KMS-11 (cell line): ENCODE measurements at regions not wholly inside any gene's neighbourhood (a gene's known extent, or its start where the extent isn't known, plus 50 kb on each side); places are given as distances from the start of the nearest gene placed in this dataset.

ENCODE experiments used
- H2AFZ ChIP-seq: fragments of 200-600 bp; sonication (generic); 2 replicates; pipeline ENCODE4 v1.6.1; 2016; ENCODE audit warnings: antibody characterized with exemption, mixed run types, low read depth
- H3K27ac ChIP-seq: fragments of 200-600 bp; sonication (generic); 2 replicates; pipeline ENCODE4 v1.6.1; 2016; ENCODE audit warnings: mild to moderate bottlenecking, mixed run types
- H3K27me3 ChIP-seq: fragments of 200-600 bp; sonication (generic); 2 replicates; pipeline ENCODE4 v1.6.1; 2017; ENCODE audit warnings: mild to moderate bottlenecking, low read depth, mixed run types, moderate library complexity; ENCODE audit not compliant: insufficient read depth
- H3K36me3 ChIP-seq: fragments of 200-600 bp; sonication (generic); 2 replicates; pipeline ENCODE4 v1.6.1; 2017; ENCODE audit warnings: mild to moderate bottlenecking, mixed run types; ENCODE audit not compliant: insufficient read depth
- H3K4me1 ChIP-seq: fragments of 200-600 bp; sonication (generic); 2 replicates; pipeline ENCODE4 v1.6.1; 2016; ENCODE audit warnings: mild to moderate bottlenecking, low read depth, mixed run types; ENCODE audit not compliant: poor library complexity, severe bottlenecking
- H3K4me2 ChIP-seq: fragments of 200-600 bp; sonication (generic); 2 replicates; pipeline ENCODE4 v1.7.0; 2016; ENCODE audit warnings: mild to moderate bottlenecking, mixed run types
- H3K4me3 ChIP-seq: fragments of 200-600 bp; sonication (generic); IDR thresholded peaks from 2 replicates; pipeline ENCODE4 v1.6.1; 2017; ENCODE audit warnings: low read depth, low read length, mixed read lengths; ENCODE audit not compliant: insufficient read depth
- H3K79me2 ChIP-seq: fragments of 200-600 bp; sonication (generic); 2 replicates; pipeline ENCODE4 v1.6.1; 2016; ENCODE audit warnings: low read depth, mixed run types; ENCODE audit not compliant: insufficient read depth
- H3K9ac ChIP-seq: fragments of 200-600 bp; sonication (generic); 2 replicates; pipeline ENCODE4 v1.6.1; 2016; ENCODE audit warnings: mild to moderate bottlenecking, mixed run types
- H4K20me1 ChIP-seq: fragments of 200-600 bp; sonication (generic); 2 replicates; pipeline ENCODE4 v1.6.1; 2016; ENCODE audit warnings: mild to moderate bottlenecking, mixed run types; ENCODE audit not compliant: insufficient read depth
- CTCF ChIP-seq: fragments of 200-600 bp; sonication (generic); conservative IDR thresholded peaks from 2 replicates; pipeline ENCODE4 v1.6.1; 2017; ENCODE audit warnings: low read depth, mild to moderate bottlenecking, antibody characterized with exemption, low read length, moderate library complexity, mixed read lengths

- H4K20me1 ChIP-seq: no peaks in the 10 kb centered on the region
- H3K27ac ChIP-seq: no peak overlapping the region
- no peak overlapping the region for H3K4me3 ChIP-seq
- no peak overlapping the region for H3K4me2 ChIP-seq
- no peak overlapping the region for H2AFZ ChIP-seq
- no peak for TF ChIP-seq CTCF
- H3K36me3 ChIP-seq: no peaks in the 10 kb centered on the region
- H3K4me1 ChIP-seq: no peaks in the 10 kb centered on the region
- no peaks in the 10 kb centered on the region for H3K79me2 ChIP-seq
- H3K9ac ChIP-seq: no peak overlapping the region
- H3K27me3 ChIP-seq: no peaks in the 10 kb centered on the region
Measured at GRCh38 chr11:114846416-114846791, 168.1 kb downstream of the NXPE2 start.

- H3K4me3 ChIP-seq: no peak overlapping the region
- no peak overlapping the region for H3K9ac ChIP-seq
- H3K4me2 ChIP-seq: no peak overlapping the region
- TF ChIP-seq CTCF: no peak
- H2AFZ ChIP-seq: no peak overlapping the region
- H3K36me3 ChIP-seq: no peaks in the 10 kb centered on the region
- no peaks in the 10 kb centered on the region for H3K79me2 ChIP-seq
- H3K27me3 ChIP-seq: no peaks in the 10 kb centered on the region
- no peaks in the 10 kb centered on the region for H4K20me1 ChIP-seq
- H3K27ac ChIP-seq: no peak overlapping the region
- H3K4me1 ChIP-seq: no peaks in the 10 kb centered on the region
Measured at GRCh38 chr11:114847306-114847975, 169.1 kb downstream of the NXPE2 start.

- Histone ChIP-seq H2AFZ (no peak overlapping the region), H3K4me2 (no peak overlapping the region), H3K4me1 (no peaks in the 10 kb centered on the region), H3K79me2 (no peaks in the 10 kb centered on the region), H3K9ac (no peak overlapping the region), H4K20me1 (no peaks in the 10 kb centered on the region), H3K27ac (no peak overlapping the region), H3K27me3 (no peaks in the 10 kb centered on the region), H3K36me3 (no peaks in the 10 kb centered on the region), H3K4me3 (no peak overlapping the region)
- TF ChIP-seq CTCF: no peak
Measured at GRCh38 chr11:114848027-114848426, 169.7 kb downstream of the NXPE2 start.

GRCh38 chr11:114857281-114857680 lies 179.0 kb downstream of the NXPE2 start:
- Histone ChIP-seq H3K9ac (no peak overlapping the region), H3K4me3 (no peak overlapping the region), H3K4me2 (no peak overlapping the region), H2AFZ (no peak overlapping the region), H3K27me3 (no peaks in the 10 kb centered on the region), H3K79me2 (no peaks in the 10 kb centered on the region), H3K4me1 (no peaks in the 10 kb centered on the region), H3K27ac (no peak overlapping the region), H3K36me3 (no peaks in the 10 kb centered on the region), H4K20me1 (no peaks in the 10 kb centered on the region)
- TF ChIP-seq CTCF: no peak
